HG03521 (cell line): ENCODE measurements at regions not wholly inside any gene's neighbourhood (a gene's known extent, or its start where the extent isn't known, plus 50 kb on each side); places are given as distances from the start of the nearest gene placed in this dataset.

Experiments
- ATAC-seq: cut with Tn5 transposase; IDR thresholded peaks from one replicate; pipeline ENCODE4 v1.9.1; 2021; ENCODE audit warnings: mild to moderate bottlenecking, moderate library complexity; ENCODE audit not compliant: unreplicated experiment

DNA sequence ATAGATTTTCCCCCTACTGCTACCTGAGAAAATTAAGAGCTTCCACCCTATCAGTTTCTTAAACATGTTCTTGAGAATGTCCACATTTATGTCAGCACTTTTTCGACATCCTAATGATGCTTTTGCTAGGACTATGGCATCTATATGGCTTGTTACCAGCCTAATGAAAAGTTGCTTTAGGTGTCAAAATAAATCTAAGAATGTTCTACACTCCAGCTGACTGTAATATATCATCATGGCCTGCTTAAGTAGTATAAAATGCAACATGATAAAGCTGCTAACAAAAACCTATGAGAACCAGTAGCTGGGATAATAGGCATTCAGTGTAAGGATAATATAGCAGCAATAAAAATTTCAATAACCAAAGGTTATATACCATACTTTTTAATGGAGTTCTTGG lies 1983.5 kb upstream of the CELF4 start:
- ATAC-seq = no peak

DNA sequence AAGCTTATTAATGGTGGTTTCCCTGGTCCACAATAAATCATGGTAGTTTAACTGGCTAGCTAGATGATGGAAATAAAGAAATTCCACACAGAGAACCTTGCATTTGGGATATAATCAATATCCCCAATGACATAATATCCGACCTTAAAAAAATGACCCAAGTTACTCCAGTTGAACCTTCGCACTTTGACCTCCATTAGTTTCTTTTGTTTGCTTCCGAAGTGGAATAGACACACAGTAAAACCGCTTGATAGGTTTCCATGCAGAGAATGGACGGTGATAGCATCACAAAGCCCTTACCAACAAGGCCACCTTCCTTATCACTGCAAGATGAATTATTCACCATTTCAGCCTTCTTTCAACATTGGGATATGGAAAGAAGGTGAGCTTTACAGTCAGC lies 1966.1 kb upstream of the CELF4 start:
- ATAC-seq = no peak

DNA sequence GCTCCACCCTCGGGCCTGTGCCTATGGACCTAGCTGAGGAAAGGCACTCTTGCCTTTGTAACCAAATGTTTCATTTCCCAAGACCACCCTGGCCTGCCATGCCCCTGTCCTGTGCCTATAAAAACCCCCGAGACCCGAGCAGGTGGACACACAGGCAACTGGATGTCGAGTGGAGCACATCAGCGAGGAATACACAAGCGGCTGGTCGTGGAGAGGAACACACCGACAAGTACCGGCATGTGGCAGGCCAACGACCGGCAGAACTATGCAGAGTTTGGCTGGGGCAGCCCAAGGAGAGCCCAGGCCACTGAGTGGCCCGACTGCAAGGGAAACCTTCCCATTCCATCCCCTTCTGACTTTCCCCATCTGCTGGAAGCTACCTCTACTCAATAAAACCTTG lies 1963.8 kb upstream of the CELF4 start:
- ATAC-seq = no peak

DNA sequence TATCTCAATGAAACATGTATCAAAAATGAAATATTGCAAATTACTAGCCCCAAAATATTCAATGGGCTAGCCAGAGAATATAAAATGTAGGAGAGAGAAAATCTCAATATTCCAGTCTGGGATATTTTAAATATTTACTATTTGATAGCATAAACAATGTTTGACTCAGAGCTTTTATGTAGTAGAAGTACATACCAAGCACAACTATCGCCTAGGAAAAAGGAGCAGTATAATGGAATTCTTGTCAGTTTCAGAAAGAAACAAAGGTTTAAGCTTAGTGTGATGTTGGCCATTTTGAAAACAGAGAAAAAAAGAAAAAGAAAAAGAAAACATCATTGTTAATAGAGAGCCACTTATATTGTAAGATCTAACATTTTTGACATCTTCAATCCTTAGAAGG lies 1961.9 kb upstream of the CELF4 start:
- no peak for ATAC-seq

DNA sequence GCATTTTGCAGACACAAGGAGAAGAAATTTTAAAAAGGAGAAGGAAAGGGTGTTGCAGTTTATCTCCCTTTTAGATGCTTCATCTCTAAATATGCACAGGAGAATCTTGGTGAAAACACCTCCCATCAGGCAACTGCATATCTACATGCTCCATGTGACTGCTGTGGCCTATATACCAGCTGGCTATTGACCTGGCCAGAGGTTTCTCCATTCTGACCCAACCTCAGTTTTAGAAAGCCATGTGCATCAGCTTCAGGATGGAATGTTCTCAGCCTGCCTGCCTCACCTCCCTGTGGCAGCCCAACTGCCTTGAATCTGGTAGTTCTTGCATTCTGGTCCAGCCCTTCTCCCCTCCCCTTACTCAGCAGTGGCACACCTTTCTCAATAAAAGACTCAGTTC lies 1958.8 kb upstream of the CELF4 start:
- ATAC-seq = no peak

DNA sequence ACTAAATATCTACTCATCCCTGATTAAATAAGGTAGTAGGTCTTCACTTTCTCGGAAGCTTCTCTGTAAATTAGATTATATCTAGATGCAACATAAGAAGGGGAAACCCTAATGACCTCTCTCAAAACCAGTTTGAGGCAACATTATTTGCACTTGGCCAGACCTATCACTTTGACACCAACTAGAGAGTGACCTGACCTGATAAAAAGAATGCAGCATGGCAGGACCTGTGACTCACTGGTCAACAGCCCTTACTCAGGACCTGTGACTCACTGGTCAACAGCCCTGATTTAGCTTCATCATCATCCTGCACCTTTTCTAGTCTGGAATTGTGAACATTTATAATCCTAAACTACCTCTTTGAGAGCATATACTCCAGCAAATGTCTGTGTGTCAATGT lies 1957.7 kb upstream of the CELF4 start:
- ATAC-seq = no peak

DNA sequence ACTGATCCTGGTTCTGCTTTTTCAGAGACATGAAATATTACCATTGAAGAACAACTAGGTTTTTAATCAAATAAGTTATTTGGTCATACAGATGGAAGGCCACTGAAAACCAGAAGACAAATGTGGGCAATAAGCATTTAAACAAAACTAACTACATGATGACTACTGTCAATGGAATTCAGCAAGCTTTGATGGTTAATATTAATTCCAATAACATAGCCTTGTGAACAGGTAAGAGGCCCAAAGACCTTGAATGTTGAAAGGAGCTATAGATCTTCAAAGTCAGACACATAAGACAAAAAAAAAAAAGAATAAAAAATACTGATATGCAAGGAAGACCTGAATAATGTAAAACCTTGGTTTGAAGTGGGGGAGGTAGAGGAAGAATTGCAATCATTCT lies 1955.6 kb upstream of the CELF4 start:
- ATAC-seq = no peak

DNA sequence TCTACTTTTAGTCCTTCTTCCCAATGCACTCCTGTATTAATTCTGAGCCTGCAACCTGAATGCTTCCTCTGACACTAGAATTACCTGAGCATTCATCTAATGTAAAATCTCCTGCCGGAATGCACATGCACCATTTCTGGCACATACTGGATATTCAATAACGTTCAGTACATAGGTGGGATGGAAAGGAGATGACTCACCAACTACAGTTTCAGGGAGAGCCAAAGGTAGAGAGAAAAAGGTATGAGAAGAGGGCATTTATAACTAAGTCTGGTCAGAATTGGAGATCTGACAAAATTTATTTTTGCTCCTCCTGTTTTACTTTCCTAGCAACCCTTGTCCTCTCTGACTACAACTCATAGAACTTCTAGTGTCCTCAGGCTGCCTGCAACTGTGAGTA lies 1954.1 kb upstream of the CELF4 start:
- ATAC-seq = no peak

DNA sequence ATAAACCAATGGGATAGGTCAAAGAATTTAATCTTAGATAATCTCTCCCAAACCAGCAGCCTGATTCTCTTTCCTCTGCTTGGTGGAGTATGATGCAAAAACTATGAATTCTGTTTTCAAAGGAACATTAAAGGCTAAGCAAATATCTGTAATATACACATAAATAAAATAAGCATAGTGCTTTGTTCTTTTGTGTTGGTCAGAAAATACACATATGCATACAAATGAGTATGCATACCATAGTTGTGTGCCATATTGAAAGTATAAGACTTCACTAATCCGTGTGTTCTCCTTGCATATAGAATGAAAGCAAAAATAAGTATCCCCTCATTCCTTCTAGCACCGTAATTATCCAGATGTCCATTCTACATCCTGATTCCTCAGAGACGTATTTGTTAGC lies 1949.7 kb upstream of the CELF4 start:
- ATAC-seq = no peak

DNA sequence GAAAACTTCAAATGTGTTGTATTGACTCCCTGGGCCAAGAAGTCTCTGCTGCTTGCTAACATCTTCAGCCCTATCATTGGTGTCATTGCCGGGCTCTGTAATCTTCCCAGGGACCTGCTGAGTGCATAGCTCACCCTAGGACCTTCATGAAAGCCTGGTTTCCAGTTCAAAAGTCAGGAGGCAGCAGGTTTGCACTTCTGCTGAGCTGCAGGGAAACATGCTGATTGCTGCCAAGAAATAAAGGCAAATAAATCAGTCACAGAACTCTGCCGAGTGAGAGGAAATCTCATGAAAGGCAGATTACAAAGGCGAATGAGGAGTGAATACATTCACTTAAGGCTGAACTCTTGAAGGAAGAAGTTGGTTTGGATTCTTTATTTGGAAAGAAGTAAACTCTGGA lies 1947.6 kb upstream of the CELF4 start:
- ATAC-seq = no peak

DNA sequence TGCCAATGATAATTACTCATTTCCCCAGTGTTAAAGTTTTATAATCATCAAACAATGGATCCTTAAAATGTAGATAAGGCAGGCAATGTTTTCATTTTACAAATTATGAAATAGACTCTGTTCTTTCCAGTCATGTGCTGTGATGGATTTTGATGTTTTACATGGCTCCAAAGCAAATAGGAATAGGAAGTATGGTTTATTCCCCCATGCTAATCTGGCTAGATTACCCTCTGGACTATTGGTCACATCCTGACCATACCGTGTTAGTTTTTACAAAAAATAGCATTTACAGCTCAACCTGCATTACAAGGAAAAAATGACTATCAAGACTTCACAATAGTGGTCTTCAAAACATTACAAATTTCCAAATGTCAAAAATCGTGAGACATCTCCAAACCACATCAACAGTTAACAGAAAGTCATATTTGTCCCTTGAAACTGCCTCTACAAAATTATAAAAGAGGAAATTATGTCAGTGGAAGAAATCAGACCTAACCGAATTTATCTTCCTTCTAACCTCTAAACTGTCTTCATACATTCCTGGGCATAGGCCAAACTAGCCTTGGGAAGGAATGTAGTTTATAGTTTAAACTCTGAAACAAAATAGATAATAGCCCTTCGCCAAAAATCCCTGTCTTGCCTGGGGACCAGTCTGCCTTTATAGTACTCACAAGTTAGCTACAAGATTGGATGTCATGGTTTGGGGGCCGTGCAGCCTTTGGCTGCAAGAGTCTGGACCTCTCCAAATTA lies 1941.2 kb upstream of the CELF4 start:
- no peak for ATAC-seq

DNA sequence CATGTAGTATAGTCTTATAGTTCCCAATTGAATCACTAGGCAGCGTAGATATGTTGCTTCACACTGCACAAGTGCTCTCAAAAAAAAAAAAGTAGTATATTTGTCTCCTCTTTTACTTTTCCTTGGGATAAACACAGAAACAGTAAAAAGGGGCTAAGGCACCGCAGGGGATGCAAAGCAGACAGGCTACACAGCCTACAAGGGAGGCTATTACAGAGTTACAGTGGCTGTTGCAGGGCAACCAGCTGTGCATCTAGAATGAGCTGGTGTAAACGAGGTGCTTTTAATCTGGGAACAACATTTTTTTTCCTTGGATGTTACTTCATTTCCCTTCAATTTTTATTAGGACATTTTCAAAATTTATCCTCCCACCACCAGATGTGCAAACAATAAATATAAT lies 1934.7 kb upstream of the CELF4 start:
- no peak for ATAC-seq

DNA sequence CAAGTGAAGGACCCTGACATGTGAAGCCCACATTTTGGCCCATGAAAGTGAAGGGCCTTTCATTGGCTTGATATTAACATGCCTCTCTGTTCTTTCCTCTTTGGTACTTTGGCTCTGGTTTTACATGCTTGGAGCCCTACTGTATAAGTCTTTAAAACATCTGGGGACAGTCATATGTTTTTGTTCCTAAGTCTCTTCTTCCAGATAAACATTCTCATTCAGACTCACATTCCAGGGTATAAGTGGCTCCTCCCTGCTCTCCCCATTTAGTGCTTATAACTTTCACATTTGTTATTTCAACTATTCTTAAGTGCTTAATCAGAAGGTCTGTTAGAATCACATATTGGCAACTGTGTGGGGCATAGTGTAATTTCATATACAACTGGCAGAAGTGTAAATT lies 1932.2 kb upstream of the CELF4 start:
- ATAC-seq = no peak

DNA sequence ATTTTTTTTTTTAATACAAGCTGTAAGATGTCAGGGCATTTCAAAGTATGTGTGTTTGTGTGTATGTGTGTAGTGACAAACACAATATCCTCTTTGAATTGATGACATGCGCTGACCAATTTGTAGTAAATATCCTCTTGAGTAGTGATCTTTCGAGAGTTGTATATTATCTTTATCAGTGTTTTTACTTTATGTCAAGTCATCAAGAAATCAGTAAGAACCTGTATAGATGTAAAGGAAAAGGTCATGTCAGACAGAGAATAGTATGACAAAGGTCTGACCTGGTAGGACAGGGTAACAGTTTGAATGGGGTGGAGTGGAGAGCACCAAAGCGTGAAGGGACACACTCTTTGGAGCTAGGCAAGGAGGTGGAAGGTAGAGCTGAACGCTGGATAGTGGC lies 1931.4 kb upstream of the CELF4 start:
- no peak for ATAC-seq

DNA sequence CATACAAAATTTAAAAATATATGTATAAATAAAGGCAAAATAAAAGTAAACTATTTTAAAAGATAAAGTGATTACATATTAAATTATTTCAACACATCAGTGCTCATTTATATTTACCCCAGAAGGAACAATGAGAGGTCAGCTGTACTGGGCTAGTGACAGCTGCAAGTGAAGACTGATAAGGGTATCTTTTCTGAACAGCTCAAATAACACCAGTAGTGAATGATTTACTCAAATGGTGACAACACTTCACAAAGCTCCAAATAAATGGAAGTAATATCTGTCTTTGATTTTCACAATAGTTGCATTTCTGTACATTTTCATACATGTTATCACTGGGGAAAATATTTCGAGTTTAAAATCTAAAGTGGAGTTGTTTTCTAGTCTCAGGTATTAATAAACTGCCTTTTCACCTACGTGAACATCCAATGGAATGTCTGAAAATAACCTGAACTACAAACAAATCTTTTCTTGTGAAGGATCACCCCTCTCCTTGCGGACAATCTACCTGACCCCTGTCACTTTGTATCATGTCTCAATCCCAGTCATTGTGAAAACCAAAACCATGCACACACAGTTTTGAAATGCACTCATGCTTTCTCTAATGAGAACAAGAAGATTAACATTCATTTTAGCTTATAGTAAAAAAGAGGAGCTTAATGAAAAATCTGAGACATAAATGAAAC lies 1928.8 kb upstream of the CELF4 start:
- no peak for ATAC-seq

DNA sequence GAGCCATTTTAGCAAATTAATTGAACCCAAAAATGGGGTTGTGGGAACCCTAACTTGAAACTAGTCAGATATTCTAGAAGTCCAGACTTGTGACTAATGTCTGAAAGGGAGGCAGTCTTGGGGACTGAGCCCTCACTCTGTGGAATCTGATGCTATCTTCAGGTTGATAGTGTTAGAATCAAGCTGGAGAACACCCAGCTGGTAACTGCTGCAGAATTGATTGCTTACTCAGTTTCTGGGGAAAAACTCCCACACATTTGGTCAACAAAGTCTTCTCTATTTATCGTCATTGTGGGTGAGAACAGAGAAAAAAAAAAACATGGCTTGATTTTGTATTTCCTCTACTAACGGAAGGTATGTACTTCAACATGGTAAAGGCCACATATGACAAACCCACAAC lies 1925.8 kb upstream of the CELF4 start:
- no peak for ATAC-seq

DNA sequence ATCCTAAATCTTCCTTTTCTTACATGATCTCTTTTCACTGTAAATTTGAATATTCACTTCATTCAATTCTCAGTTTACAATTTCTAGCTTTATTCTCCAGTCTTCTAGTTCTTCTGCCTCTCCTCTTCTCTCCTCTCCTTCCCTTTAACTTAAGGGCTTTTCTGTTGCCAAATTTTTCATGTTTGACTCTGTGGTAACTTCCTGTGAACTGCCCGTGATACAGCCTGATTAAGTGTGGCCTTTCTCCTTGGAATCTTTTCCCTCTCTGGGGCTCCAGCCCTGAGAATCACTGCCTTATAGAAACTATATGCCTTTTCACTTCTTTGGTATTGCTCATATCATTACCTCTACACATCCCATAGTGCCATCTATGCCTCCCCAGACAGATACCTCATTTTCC lies 1923.8 kb upstream of the CELF4 start:
- ATAC-seq = no peak

DNA sequence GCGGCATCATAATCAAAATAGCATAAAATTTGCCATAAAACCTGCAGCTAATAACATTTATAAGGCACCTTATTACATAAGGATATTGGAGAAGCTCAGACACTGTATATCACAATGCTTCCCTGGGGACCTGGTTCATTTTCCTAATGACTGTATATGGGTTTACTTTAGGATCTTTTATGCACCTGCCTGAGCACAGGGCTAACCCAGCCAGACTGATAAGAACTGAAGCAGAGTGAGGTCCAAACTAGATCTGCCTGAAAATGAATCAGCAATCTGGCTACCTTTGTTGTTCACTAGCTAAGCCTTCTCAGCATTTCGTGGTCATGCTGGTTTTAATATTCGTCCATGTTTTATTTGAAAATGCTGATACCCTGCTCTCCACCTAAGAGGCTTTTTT lies 1922.3 kb upstream of the CELF4 start:
- no peak for ATAC-seq

DNA sequence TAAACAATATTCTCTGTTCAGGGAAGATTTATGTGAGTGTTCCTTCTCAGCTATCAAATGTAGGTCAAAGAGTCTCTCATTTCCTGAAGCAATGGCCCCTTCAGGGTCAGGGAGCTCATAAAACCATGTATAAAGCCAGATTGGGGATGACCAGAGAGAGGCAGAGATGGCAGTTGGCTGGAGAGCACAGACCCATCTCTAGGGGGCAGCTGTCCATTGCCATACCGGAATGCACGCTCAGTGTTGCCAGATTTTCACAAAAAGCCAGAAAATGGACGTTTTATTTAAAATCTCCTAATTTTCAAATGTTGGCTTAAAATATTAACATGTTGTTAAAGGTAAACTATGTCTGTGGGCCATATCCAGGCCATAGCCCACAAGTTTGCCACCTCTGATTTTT lies 1920.7 kb upstream of the CELF4 start:
- no peak for ATAC-seq

DNA sequence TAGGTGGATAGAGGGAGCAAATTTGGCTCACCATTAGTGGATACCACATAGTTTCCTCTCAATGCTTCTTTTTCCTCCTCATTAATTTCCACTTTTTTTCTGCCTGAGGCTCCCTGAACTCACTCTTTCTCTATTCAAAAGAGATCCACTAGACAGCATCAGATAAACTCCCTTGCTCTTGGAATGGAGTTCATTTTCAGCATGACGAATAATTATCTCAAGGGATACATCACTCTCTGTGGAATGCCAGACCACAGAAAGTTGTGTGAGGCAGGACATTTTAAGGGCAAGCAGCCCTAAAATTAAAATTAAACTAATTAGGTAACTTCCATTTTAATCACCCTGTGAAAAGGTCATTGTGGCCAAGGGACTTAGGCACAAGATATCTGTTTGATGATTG lies 1920.1 kb upstream of the CELF4 start:
- ATAC-seq = no peak

DNA sequence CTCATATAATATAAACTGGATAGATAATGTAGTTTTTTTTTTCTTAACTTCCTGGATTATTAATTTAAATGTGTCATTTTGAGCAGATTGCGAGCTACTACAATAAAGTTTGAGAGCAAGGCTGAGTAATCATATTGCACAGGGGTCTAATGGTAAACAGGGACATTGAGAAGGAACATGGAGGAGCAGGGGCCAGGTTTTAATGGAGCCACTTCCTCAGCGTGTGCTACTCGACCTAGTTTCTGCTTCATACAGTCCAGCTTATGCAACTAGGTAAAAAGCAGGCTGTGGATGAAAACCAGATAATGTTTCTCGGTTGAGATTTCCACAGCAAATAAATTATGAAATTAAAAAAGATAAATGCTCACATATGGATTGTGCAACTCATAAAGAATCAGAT lies 1915.7 kb upstream of the CELF4 start:
- no peak for ATAC-seq

DNA sequence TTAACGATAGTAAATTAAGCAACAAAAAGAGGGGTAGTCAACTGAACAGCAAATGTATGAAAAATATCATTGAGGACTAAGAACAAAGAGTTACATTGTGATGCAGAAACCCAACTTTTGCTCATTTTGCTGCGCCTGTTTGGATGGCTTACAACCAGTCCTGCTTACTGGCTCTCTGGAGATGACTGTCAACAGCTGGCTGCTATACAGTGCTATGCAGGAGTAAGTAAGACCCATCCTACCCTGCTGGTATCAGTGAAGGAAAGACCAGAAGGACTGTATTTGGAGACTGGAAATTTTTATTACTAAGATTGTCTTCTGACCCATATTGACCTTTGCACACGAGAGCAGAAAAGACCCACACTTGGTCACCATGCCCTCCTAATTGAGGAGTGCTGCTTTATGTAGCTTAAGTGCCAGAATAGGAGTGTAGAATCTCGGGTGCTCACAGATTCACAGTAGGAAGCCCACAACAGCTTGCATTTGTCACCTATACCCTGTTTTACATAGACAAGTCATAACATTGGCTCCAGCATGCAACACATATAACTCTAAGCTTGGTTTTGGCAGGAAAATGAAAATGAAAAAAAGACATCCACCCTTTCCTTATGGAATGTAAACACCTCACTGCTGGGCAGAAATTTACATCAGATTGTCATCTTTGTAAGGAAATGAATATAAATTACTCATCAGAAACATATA lies 1915.0 kb upstream of the CELF4 start:
- ATAC-seq = no peak
